PC-9 (cell line): ENCODE measurements at regions not wholly inside any gene's neighbourhood (a gene's known extent, or its start where the extent isn't known, plus 50 kb on each side); places are given as distances from the start of the nearest gene placed in this dataset.

Experiments
- EZH2 ChIP-seq: fragments of 200-600 bp; sonication (generic); IDR thresholded peaks from 2 replicates; pipeline ENCODE4 v1.8.0; 2017; ENCODE audit warnings: antibody characterized with exemption, low read depth
- TF ChIP-seq, protein P1 (sequence below): fragments of 200-600 bp; sonication (generic); conservative IDR thresholded peaks from 2 replicates; pipeline ENCODE4 v1.6.1; 2017; ENCODE audit warnings: mixed run types, antibody characterized with exemption, mild to moderate bottlenecking, moderate library complexity

DNA sequence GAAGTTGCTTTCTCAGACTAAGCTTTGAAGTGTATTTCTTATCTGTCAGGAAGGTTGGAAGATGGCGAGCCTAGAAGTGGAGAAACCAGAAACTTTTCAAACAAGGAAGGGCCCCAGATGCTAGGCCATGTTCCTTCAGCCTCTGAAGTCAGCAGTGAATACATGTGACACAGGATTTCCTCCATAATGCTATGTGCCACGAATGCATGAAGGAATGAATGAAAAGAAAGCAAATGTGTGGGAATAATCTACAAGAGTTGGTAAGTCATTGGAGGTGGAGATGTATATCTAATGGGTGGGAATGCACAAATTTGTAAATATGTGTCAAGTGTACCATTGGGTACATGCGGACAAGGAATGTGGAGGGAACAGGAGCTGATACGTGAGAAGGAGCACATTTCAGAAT lies 123.2 kb upstream of the PRSS16 start:
- TF ChIP-seq, protein P1, sequence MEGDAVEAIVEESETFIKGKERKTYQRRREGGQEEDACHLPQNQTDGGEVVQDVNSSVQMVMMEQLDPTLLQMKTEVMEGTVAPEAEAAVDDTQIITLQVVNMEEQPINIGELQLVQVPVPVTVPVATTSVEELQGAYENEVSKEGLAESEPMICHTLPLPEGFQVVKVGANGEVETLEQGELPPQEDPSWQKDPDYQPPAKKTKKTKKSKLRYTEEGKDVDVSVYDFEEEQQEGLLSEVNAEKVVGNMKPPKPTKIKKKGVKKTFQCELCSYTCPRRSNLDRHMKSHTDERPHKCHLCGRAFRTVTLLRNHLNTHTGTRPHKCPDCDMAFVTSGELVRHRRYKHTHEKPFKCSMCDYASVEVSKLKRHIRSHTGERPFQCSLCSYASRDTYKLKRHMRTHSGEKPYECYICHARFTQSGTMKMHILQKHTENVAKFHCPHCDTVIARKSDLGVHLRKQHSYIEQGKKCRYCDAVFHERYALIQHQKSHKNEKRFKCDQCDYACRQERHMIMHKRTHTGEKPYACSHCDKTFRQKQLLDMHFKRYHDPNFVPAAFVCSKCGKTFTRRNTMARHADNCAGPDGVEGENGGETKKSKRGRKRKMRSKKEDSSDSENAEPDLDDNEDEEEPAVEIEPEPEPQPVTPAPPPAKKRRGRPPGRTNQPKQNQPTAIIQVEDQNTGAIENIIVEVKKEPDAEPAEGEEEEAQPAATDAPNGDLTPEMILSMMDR, result no peak
- TF ChIP-seq EZH2, result no peak
